Ovary (tissue), 3 donors: ENCODE measurements at regions not wholly inside any gene's neighbourhood (a gene's known extent, or its start where the extent isn't known, plus 50 kb on each side); places are given as distances from the start of the nearest gene placed in this dataset.

Experiments
- POLR2A ChIP-seq: fragments of 450-650 bp; IDR thresholded peaks from one replicate; pipeline ENCODE4 v1.6.1; 2017; ENCODE audit warnings: antibody characterized with exemption, mild to moderate bottlenecking, moderate library complexity
- TF ChIP-seq, protein P1 (sequence below), 3 donors: fragments of 450-650 bp in 2 of 3; fragments of 200-600 bp in 1 of 3; IDR thresholded peaks; one replicate each; pipeline versions ENCODE4 v1.5.1 to v1.8.0; 2016 to 2022; ENCODE audit warnings: antibody characterized with exemption in 3 of 3, mild to moderate bottlenecking in 1 of 3
- donor health status: DM: no; HTN: no; CAD: no.

DNA sequence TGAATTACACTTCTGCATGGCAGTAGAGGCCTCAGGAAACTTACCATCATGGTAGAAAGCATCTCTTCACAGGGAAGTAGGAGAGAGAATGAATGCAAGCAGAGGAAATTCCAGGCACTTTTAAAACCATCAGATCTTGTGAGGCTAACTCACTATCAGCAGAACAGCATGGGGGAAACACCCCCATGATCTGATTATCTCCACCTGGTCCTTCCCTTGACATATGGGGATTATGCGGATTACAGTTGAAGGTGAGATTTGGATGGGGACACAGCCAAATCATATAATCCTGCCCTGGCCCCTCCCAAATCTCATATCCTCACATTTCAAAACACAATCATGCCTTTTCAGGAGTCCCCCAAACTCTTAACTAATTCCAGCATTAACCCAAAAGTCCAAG lies 691.1 kb downstream of the SI start:
- TF ChIP-seq, protein P1, sequence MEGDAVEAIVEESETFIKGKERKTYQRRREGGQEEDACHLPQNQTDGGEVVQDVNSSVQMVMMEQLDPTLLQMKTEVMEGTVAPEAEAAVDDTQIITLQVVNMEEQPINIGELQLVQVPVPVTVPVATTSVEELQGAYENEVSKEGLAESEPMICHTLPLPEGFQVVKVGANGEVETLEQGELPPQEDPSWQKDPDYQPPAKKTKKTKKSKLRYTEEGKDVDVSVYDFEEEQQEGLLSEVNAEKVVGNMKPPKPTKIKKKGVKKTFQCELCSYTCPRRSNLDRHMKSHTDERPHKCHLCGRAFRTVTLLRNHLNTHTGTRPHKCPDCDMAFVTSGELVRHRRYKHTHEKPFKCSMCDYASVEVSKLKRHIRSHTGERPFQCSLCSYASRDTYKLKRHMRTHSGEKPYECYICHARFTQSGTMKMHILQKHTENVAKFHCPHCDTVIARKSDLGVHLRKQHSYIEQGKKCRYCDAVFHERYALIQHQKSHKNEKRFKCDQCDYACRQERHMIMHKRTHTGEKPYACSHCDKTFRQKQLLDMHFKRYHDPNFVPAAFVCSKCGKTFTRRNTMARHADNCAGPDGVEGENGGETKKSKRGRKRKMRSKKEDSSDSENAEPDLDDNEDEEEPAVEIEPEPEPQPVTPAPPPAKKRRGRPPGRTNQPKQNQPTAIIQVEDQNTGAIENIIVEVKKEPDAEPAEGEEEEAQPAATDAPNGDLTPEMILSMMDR (IDR thresholded peaks at IDR 0.05), result no peak
- no peak for TF ChIP-seq POLR2A
